ENCODE measurements at regions not wholly inside any gene's neighbourhood (a gene's known extent, or its start where the extent isn't known, plus 50 kb on each side); places are given as distances from the start of the nearest gene placed in this dataset.
"Not testable (repeated sequence)": the region's sequence is repeated elsewhere in the genome, so short reads cannot be mapped to it uniquely, and the experiment has no call there.

- Histone ChIP-seq H3K4me3 (replicated peaks in 1 of 3) (no peak overlapping the region), H3K27me3 (no peaks in the 10 kb centered on the region), H3K27ac (no peak overlapping the region), H3K9me3 (no peaks in the 10 kb centered on the region), H3K4me1 (no peaks in the 10 kb centered on the region), H3K36me3 (no peaks in the 10 kb centered on the region)
- intact Hi-C loops (cut with DNase I), result no loop called here
- DNase-seq, result no peak
- TF ChIP-seq POLR2A (IDR thresholded peaks at IDR 0.05), result no peak
- 66 to 77% methylated on average over 1 of the region's 1 CpG for WGBS, 2 donors
These were observed 533.6 kb downstream of the TRAM1L1 start for GRCh38 chr4:116551806-116552205.

- no peaks in the 10 kb centered on the region for H3K27me3 ChIP-seq
- H3K9me3 ChIP-seq, result no peaks in the 10 kb centered on the region
- no peak overlapping the region for H3K4me3 ChIP-seq (replicated peaks in 1 of 3)
- no peaks in the 10 kb centered on the region for H3K4me1 ChIP-seq
- TF ChIP-seq CTCF (IDR thresholded peaks at IDR 0.05), result no peak
- TF ChIP-seq POLR2A (IDR thresholded peaks at IDR 0.05), result no peak
- no peaks in the 10 kb centered on the region for H3K36me3 ChIP-seq
- DNase-seq, result no peak
- 93 to 97% methylated on average over 2 of the region's 2 CpGs for WGBS, 2 donors
- intact Hi-C loops (cut with DNase I), result no loop called here
- H3K27ac ChIP-seq, result no peak overlapping the region
These were observed 537.7 kb downstream of the TRAM1L1 start for GRCh38 chr4:116547632-116548031.

GRCh38 chr4:116546759-116547158 is 538.6 kb downstream of the TRAM1L1 start:
- intact Hi-C loops (cut with DNase I), result no loop called here
- DNase-seq, result no peak
- Histone ChIP-seq H3K4me1 (no peaks in the 10 kb centered on the region), H3K4me3 (replicated peaks in 1 of 3) (no peak overlapping the region), H3K36me3 (no peaks in the 10 kb centered on the region), H3K27ac (no peak overlapping the region), H3K9me3 (no peaks in the 10 kb centered on the region), H3K27me3 (no peaks in the 10 kb centered on the region)
- WGBS, 2 donors, result 87 to 100% methylated on average over 1 of the region's 1 CpG
- TF ChIP-seq CTCF (IDR thresholded peaks at IDR 0.05) (no peak), POLR2A (IDR thresholded peaks at IDR 0.05) (no peak)

- H3K27ac ChIP-seq, result no peak overlapping the region
- no peak for TF ChIP-seq POLR2A (IDR thresholded peaks at IDR 0.05)
- no peak for TF ChIP-seq CTCF (IDR thresholded peaks at IDR 0.05)
- no peaks in the 10 kb centered on the region for H3K4me1 ChIP-seq
- WGBS, 2 donors, result 63 to 87% methylated on average over 1 of the region's 1 CpG
- intact Hi-C loops (cut with DNase I), result no loop called here
- H3K9me3 ChIP-seq, result no peaks in the 10 kb centered on the region
- H3K4me3 ChIP-seq (replicated peaks in 1 of 3), result no peak overlapping the region
- DNase-seq, result no peak
- no peaks in the 10 kb centered on the region for H3K36me3 ChIP-seq
- H3K27me3 ChIP-seq, result no peaks in the 10 kb centered on the region
These were observed 540.4 kb downstream of the TRAM1L1 start for GRCh38 chr4:116544946-116545345.

- Histone ChIP-seq H3K27ac (no peak overlapping the region), H3K4me1 (no peaks in the 10 kb centered on the region), H3K4me3 (replicated peaks in 1 of 3) (no peak overlapping the region), H3K9me3 (no peaks in the 10 kb centered on the region), H3K27me3 (no peaks in the 10 kb centered on the region), H3K36me3 (no peaks in the 10 kb centered on the region)
- TF ChIP-seq CTCF (IDR thresholded peaks at IDR 0.05) (no peak), POLR2A (IDR thresholded peaks at IDR 0.05) (no peak)
- DNase-seq, result no peak
- 90 to 94% methylated on average over 3 of the region's 3 CpGs for WGBS, 2 donors
- intact Hi-C loops (cut with DNase I), result no loop called here
These were observed 545.6 kb downstream of the TRAM1L1 start for GRCh38 chr4:116539744-116540143.

- H3K9me3 ChIP-seq, result no peaks in the 10 kb centered on the region
- intact Hi-C loops (cut with DNase I), result no loop called here
- no peak overlapping the region for H3K4me3 ChIP-seq (replicated peaks in 1 of 3)
- H3K36me3 ChIP-seq, result no peaks in the 10 kb centered on the region
- H3K27me3 ChIP-seq, result no peaks in the 10 kb centered on the region
- H3K27ac ChIP-seq, result no peak overlapping the region
- H3K4me1 ChIP-seq, result no peaks in the 10 kb centered on the region
- TF ChIP-seq POLR2A (IDR thresholded peaks at IDR 0.05), result no peak
- no peak for TF ChIP-seq CTCF (IDR thresholded peaks at IDR 0.05)
- no peak for DNase-seq
These were observed 547.5 kb downstream of the TRAM1L1 start for GRCh38 chr4:116537828-116538227.

- H3K27me3 ChIP-seq; DNase-seq; H3K9me3 ChIP-seq; H3K27ac ChIP-seq; intact Hi-C loops (cut with DNase I); H3K4me3 ChIP-seq (replicated peaks in 1 of 3); H3K36me3 ChIP-seq; H3K4me1 ChIP-seq: not testable (repeated sequence)
- WGBS, 2 donors, result 93 to 95% methylated on average over 6 of the region's 6 CpGs
These were observed 549.4 kb downstream of the TRAM1L1 start for GRCh38 chr4:116536024-116536423.
